PC-3 (cell line): ENCODE measurements at regions not wholly inside any gene's neighbourhood (a gene's known extent, or its start where the extent isn't known, plus 50 kb on each side); places are given as distances from the start of the nearest gene placed in this dataset.

Source experiments
- EZH2 ChIP-seq: fragments of 300-600 bp; sonication (generic); IDR thresholded peaks from one replicate; pipeline ENCODE4 v1.6.1; 2017; ENCODE audit warnings: antibody characterized with exemption, mild to moderate bottlenecking, low read length; ENCODE audit not compliant: unreplicated experiment
- TF ChIP-seq, protein P1 (sequence below): fragments of 300-600 bp; sonication (generic); conservative IDR thresholded peaks from 2 replicates; pipeline ENCODE4 v1.5.1; 2017; ENCODE audit warnings: antibody characterized with exemption, low read depth, mild to moderate bottlenecking, low read length

DNA sequence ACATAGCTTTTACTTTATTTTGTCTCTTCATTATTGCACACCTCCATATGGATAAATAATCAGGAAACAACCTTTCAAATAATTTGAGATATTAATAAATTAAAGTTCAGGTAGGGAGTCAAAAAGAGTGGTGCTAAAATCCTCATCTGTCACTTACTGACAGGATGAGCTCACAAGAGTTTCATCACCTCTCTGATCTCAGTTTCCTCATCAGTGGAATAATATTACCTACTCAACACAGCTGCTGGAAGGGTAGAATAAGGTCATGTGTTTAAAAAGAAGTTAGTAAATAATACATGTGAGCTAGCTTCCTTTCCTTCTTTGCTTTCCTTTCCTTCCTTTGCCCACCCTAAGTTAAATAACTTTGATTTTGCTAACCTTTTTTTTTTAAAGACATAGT is 61.9 kb downstream of the RDH14 start:
- TF ChIP-seq, protein P1, sequence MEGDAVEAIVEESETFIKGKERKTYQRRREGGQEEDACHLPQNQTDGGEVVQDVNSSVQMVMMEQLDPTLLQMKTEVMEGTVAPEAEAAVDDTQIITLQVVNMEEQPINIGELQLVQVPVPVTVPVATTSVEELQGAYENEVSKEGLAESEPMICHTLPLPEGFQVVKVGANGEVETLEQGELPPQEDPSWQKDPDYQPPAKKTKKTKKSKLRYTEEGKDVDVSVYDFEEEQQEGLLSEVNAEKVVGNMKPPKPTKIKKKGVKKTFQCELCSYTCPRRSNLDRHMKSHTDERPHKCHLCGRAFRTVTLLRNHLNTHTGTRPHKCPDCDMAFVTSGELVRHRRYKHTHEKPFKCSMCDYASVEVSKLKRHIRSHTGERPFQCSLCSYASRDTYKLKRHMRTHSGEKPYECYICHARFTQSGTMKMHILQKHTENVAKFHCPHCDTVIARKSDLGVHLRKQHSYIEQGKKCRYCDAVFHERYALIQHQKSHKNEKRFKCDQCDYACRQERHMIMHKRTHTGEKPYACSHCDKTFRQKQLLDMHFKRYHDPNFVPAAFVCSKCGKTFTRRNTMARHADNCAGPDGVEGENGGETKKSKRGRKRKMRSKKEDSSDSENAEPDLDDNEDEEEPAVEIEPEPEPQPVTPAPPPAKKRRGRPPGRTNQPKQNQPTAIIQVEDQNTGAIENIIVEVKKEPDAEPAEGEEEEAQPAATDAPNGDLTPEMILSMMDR, result no peak
- TF ChIP-seq EZH2, result no peak
